ENCODE measurements at regions not wholly inside any gene's neighbourhood (a gene's known extent, or its start where the extent isn't known, plus 50 kb on each side); places are given as distances from the start of the nearest gene placed in this dataset.

DNA sequence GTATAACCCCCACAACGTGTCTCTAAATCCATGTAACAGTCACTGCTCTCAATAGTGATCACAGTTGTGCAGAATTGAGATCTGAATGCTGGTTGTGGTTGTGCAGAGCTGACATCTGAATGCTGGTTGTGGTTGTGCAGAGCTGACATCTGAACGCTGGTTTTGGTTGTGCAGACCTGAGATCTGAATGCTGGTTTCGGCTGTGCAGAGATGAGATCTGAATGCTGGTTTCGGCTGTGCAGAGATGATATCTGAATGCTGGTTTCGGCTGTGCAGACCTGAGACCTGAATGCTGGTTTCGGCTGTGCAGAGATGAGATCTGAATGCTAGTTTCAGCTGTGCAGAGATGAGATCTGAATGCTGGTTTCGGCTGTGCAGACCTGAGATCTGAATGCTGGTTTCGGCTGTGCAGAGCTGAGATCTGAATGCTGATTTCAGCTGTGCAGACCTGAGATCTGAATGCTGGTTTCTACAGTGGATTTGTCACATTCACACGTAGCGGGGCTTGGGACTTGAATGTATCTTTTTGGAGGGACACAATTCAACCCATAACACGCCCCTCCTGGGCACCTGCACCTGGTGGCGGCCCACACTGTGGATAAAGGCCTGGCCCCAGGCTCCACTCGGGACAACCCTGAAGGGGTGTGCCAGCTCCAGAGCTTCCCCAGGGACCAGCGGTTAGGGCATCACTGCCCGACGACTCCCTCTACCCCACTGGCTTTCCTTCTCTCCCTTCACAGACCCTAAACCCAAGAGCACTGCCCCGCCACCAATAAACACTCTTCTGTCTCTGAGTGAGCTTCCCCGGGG is 51.1 kb upstream of the SLC66A3 start:
- POLR2A ChIA-PET: no interaction called here
- Mint-ChIP-seq H3K27ac (peak overlapping the region; percentile 15), H3K4me1 (ENCODE audit: low read depth) (peaks cover 10% of the 10 kb centered on the region), H3K36me3 (ENCODE audit: low read depth) (no peaks in the 10 kb centered on the region), H3K9me3 (ENCODE audit: insufficient read depth) (no peaks in the 10 kb centered on the region), H3K27me3 (ENCODE audit: low read depth) (peaks cover 2% of the 10 kb centered on the region), H3K4me3 (no peak overlapping the region)
- DNase-seq (peak; percentile 42), ATAC-seq (no peak)
- CTCF ChIA-PET: interaction anchor here (0.8 kb wide), 1 partner anchor 50 kb away, joined by 4 read pairs; no protein-coding TSS in a partner anchor

DNA sequence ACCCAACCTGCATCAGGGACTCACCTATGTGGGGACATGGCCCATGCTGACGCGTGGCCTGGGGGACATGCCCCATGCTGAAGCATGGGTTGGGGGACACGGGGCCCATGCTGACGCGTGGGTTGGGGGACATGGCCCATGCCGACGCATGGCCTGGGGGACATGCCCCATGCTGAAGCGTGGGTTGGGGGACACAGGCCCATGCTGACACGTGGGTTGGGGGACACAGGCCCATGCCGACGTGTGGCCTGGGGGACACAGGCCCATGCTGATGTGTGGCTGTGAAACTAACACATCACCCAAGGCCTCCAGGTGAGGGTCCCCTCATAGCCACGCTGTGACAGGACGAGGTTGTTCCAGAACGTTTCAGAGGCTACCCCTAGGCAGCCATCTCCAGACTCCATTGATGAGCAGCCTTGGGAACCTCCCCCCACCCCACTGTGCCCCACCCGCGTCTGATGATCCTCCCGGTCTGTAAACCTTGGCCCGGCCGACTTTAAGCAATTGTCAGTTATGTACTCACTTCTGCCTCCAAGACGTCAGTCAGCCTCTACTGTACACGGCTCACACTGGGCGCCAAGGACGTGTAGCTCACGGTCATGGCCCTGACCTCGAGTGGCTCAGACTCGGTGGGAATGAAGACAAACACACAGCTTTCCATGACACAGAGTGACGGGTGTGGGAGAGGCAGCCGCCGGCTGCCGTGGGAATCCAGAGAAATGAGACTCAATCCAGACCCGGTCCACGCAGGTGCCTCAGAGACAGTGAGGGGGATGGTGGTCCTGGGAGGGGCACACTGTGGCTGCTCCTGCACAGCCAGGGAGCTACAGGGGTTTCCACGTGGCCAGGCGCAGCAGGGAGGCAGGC is 50.2 kb upstream of the SLC66A3 start:
- Mint-ChIP-seq H3K4me3 (no peak overlapping the region), H3K9me3 (ENCODE audit: insufficient read depth) (no peaks in the 10 kb centered on the region), H3K27me3 (ENCODE audit: low read depth) (peaks cover 3% of the 10 kb centered on the region), H3K36me3 (ENCODE audit: low read depth) (no peaks in the 10 kb centered on the region), H3K4me1 (ENCODE audit: low read depth) (peaks cover 10% of the 10 kb centered on the region), H3K27ac (no peak overlapping the region)
- DNase-seq (no peak), ATAC-seq (no peak)
- CTCF ChIA-PET: interaction anchor here (0.8 kb wide), 1 partner anchor 49 kb away, joined by 4 read pairs; no protein-coding TSS in a partner anchor
- POLR2A ChIA-PET: no interaction called here
